GM19395 (cell line): ENCODE measurements at regions not wholly inside any gene's neighbourhood (a gene's known extent, or its start where the extent isn't known, plus 50 kb on each side); places are given as distances from the start of the nearest gene placed in this dataset.
A peak's percentile ranks its signal among the peaks of the same experiment; 100 is the strongest.

Experiments
- ATAC-seq: cut with Tn5 transposase; IDR thresholded peaks from one replicate; pipeline ENCODE4 v1.9.1; 2021; ENCODE audit warnings: mild to moderate bottlenecking, moderate library complexity; ENCODE audit not compliant: unreplicated experiment

DNA sequence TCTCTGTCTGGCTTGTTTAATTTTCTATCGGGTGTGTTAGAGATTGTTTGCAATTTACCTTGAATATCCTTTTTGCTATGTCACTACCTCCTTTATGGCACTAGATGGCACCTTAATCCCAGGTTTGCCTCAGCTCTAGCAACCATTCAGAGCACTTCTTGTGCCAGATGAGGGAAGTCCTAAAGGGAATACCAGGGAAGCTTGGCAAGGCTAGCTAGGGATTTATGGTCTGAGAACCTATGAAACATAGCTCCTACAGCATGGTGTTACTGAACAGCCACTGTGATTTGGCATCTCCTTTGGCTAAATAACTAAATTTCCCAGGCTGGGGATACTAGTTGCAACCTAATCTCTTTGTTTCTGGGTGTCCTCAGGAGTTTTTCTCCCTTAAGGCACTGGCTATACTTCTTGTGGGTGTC lies 69.0 kb upstream of the VOPP1 start:
- peak; percentile 89 for ATAC-seq

DNA sequence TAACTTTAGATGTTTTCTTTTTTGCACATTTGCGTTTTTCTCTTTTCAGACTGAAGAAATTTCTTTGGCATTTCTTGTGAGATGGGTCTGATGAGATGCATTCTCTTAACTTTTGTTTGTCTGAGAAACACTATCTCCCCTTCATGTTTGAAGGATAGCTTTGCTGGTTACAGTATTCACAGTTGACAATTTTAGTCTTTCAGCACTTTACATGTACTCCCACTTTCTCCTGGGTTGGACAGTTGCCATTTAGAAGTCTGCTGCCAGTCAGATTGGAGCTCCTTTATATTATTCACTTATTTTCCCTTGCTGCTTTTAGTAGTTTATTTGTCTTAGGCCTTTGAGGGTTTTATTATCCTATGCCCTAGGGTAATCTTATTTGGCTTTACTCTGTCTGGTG lies 67.3 kb upstream of the VOPP1 start:
- ATAC-seq = no peak

DNA sequence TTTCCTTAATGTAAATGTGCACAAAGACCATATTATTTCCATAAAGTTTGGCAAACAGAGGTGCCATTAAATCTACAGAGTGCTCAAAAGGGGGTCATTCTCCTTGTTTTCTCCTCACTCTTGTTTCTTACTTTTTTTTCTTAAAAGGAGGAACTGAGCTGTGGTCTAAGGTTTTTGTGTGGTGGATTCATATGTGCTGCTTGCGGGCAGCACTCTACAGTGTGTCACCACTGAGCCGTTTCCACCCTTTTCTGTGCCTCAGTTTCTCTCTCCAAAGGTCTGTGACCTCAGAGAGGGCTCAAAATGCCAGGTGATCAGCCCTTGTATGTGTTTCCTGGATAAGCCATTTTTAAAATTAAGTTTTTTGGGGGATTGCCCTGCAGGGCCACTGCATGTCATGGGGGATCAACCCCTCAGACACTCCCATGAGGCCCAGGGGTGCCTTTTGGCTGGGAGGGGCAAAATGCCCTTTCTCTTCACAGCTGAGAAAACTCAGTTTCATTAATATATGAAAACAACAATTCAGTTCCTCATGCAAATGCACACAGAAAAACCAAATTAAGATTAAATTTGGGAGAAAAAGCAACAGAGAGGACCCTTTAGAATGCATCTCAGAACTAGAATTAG lies 56.9 kb upstream of the VOPP1 start:
- ATAC-seq = no peak

DNA sequence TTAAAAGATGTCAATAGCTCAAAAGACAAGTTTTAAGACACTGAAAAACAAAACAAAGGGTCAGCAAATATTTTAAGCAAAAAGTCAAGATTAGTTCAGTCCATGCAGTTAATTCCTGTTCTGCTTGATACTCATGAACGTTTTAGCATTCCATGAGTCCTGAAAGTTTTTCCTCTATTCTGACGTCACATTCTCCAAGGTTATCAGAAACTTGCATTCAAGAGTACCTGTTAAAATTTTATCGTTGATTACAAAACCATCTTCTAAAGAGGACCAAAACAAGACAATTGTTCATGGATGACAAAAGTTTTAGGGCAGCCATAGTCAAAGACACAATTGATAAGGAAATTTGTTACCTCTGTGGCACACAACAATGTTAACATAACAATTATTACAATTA lies 52.5 kb upstream of the VOPP1 start:
- ATAC-seq = no peak

DNA sequence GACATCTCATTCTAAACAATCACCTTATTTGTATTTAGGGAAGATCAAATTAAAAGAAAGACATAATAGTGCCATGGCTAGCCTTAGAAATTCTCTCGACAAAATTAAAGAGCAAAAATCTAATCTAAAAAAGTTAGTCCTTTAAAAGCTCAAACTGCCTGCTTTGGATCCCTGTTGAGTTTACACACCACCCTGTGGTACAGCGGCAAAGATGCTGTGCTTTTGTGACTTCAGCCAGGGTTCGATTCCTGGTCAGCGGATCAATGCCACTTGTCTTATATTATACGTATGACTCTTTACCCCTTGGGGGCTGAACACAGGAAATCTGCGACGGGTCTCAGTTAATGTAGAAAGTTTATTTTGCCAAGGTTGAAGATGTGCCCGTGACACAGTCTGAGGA lies 51.3 kb upstream of the VOPP1 start:
- ATAC-seq = no peak

DNA sequence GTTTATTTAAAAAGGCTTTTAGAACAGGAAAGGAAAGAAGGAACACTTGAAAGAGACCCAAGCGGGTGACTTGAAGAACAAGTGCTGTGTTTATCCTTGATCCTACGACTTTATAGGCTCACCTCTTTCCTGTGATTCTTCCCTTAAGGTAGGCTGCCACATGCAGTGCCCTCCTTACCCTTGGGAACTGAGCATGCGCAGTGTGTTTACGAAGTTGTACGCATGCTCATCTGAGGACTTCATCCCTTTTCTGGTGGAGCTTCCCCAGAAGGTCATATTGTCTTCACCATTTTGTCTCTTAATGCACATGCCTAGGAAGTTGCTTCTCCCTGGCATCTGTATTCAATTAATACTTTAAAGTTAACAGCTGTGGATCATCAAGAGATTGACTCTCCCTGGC lies 49.9 kb upstream of the VOPP1 start:
- no peak for ATAC-seq
